ENCODE measurements at regions not wholly inside any gene's neighbourhood (a gene's known extent, or its start where the extent isn't known, plus 50 kb on each side); places are given as distances from the start of the nearest gene placed in this dataset.

DNA sequence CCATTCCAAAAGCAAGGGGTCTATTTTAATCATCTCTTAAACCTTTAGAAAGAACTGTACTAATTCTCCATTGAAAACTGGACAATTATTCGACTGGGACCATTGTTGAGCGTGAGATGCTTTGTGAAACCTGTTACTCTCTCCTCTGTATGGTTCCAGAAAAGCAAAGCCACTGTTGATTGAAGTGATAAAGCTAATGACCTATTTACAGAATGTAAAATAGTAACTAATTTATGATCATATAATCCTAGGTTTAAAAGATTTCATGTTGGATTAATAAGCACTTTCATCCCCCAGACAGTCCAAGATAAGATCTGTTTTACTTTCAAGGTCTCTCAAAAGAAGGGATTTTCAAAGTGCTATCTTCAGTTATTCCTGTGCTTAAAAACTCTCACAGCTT, 614.5 kb downstream of the TMA16 start:
- Histone ChIP-seq H3K9me3 (no peaks in the 10 kb centered on the region), H3K27me3 (no peaks in the 10 kb centered on the region), H3K27ac (no peak overlapping the region), H3K4me3 (replicated peaks in 1 of 3) (no peak overlapping the region), H3K36me3 (no peaks in the 10 kb centered on the region), H3K4me1 (no peaks in the 10 kb centered on the region)
- DNase-seq: no peak
- intact Hi-C loops (cut with DNase I): no loop called here
- TF ChIP-seq POLR2A (IDR thresholded peaks at IDR 0.05): no peak
- TF ChIP-seq, protein P1, sequence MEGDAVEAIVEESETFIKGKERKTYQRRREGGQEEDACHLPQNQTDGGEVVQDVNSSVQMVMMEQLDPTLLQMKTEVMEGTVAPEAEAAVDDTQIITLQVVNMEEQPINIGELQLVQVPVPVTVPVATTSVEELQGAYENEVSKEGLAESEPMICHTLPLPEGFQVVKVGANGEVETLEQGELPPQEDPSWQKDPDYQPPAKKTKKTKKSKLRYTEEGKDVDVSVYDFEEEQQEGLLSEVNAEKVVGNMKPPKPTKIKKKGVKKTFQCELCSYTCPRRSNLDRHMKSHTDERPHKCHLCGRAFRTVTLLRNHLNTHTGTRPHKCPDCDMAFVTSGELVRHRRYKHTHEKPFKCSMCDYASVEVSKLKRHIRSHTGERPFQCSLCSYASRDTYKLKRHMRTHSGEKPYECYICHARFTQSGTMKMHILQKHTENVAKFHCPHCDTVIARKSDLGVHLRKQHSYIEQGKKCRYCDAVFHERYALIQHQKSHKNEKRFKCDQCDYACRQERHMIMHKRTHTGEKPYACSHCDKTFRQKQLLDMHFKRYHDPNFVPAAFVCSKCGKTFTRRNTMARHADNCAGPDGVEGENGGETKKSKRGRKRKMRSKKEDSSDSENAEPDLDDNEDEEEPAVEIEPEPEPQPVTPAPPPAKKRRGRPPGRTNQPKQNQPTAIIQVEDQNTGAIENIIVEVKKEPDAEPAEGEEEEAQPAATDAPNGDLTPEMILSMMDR (IDR thresholded peaks at IDR 0.05): no peak
- WGBS, 2 donors: 89 to 94% methylated on average over 2 of the region's 2 CpGs

DNA sequence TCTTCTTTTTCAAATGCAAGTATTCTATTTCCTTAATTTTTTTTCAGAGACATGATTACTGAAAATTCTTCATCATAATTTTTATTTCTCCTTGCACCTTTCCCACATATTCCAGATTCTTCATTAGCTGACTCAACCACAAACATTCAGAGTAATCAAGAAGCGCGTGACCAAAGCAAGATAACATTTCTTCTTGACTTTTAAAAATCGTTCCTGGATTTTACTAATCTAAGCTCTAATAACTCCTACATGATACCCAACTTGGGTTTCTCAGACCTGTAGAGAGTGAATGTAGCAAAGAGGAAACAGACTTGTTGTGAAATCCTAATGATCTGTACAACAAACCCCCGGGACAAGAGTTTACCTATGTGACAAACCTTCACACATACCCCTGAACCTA, 615.0 kb downstream of the TMA16 start:
- Histone ChIP-seq H3K4me3 (replicated peaks in 1 of 3) (no peak overlapping the region), H3K27me3 (no peaks in the 10 kb centered on the region), H3K4me1 (no peaks in the 10 kb centered on the region), H3K36me3 (no peaks in the 10 kb centered on the region), H3K9me3 (no peaks in the 10 kb centered on the region), H3K27ac (no peak overlapping the region)
- TF ChIP-seq, protein P1 (IDR thresholded peaks at IDR 0.05): no peak
- no peak for TF ChIP-seq POLR2A (IDR thresholded peaks at IDR 0.05)
- no peak for DNase-seq
- 82 to 86% methylated on average over 4 of the region's 4 CpGs for WGBS, 2 donors
- intact Hi-C loops (cut with DNase I): no loop called here

DNA sequence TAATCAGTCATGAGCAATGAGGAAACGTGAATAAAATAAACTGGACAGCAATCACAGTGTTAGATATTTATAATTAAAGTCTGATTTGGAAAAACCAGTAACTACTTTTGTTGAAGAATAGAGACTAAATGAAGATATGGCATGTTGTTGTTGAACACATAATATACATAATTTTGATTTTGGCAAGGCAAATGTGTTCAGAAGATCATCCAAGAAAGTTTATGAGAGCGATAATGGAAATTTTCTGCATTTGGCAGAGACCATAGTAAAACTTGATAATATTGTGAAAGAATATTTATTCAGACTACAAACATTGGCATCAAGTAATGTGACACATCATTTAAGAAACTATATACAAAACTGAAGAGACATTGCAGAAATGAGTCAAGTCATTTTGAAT, 620.7 kb downstream of the TMA16 start:
- DNase-seq: no peak
- intact Hi-C loops (cut with DNase I): no loop called here
- Histone ChIP-seq H3K27ac (no peak overlapping the region), H3K36me3 (no peaks in the 10 kb centered on the region), H3K9me3 (no peaks in the 10 kb centered on the region), H3K27me3 (no peaks in the 10 kb centered on the region), H3K4me1 (no peaks in the 10 kb centered on the region), H3K4me3 (replicated peaks in 1 of 3) (no peak overlapping the region)
- TF ChIP-seq POLR2A (IDR thresholded peaks at IDR 0.05): no peak
- TF ChIP-seq, protein P1 (IDR thresholded peaks at IDR 0.05): no peak
- WGBS, 2 donors: 65% methylated on average over 2 of the region's 2 CpGs

DNA sequence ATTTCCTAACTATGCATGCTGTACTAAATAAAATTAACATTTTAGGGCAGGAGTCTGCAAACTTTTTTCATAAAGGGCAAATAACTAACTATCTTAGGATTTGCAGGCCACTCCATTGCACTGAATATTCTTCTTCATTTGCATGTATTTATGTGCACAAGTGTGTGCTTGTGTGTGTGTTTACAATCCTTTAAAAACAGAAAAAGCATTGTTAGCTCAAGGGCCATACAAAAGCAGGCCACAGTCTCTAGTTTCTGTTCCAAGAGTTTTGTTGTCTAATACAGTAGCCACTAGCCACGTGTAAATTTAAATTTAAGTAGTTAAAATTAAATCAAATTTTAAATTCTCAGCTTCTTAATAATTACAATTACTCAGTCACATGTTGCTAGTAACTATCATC, 621.8 kb downstream of the TMA16 start:
- TF ChIP-seq POLR2A (IDR thresholded peaks at IDR 0.05): no peak
- TF ChIP-seq, protein P1 (IDR thresholded peaks at IDR 0.05): no peak
- WGBS, 2 donors: 52 to 67% methylated on average over 1 of the region's 1 CpG

DNA sequence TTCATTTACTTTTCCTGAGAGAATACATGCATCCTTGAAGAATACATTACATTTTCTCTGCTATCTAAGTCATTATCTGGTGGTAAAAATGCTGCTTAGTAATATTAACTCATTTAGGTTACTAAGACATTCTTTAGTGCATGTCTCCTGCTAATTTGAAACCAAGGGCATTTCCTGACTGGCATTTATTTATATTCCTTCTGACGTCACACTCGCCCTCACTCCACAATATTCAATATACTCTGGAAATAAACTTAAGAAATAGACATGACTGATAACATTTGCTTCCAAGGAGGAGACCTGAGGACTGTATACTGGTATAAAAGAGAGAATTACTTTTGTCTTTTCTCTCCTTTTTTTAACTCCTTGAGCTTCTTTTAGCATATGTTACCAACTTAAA, 619.5 kb upstream of the SMIM31 start:
- intact Hi-C loops (cut with DNase I): no loop called here
- Histone ChIP-seq H3K9me3 (no peaks in the 10 kb centered on the region), H3K4me3 (replicated peaks in 1 of 3) (no peak overlapping the region), H3K36me3 (no peaks in the 10 kb centered on the region), H3K27ac (no peak overlapping the region), H3K4me1 (no peaks in the 10 kb centered on the region), H3K27me3 (no peaks in the 10 kb centered on the region)
- TF ChIP-seq, protein P1 (IDR thresholded peaks at IDR 0.05): no peak
- TF ChIP-seq POLR2A (IDR thresholded peaks at IDR 0.05): no peak
- WGBS, 2 donors: 87 to 89% methylated on average over 2 of the region's 2 CpGs
- DNase-seq: no peak

More for the DNA sequence above, 621.8 kb downstream of the TMA16 start:
- Histone ChIP-seq H3K27ac (no peak overlapping the region), H3K27me3 (no peaks in the 10 kb centered on the region), H3K36me3 (no peaks in the 10 kb centered on the region), H3K4me1 (no peaks in the 10 kb centered on the region), H3K4me3 (replicated peaks in 1 of 3) (no peak overlapping the region), H3K9me3 (no peaks in the 10 kb centered on the region)
- DNase-seq: no peak
- intact Hi-C loops (cut with DNase I): no loop called here
